ENCODE measurements at regions not wholly inside any gene's neighbourhood (a gene's known extent, or its start where the extent isn't known, plus 50 kb on each side); places are given as distances from the start of the nearest gene placed in this dataset.

DNA sequence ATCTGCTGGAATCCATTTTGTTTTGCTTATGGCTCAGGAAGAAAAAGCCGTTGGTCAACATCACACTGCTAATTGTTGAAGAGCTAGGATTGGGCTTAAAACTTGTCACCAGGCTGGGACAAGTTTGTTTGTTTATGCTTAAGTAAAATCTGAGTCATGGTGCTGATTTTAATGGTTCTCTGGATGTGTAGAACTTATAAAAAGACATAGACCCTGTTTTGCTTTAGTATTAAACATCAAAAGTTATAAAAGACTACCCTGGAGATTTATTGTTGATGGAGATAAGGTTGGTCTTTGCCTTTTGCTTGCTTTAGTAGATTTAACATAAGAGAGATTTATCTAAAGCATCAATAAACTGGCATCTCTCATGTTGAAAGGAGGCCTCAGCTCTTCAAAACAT lies 348.2 kb upstream of the GOLIM4 start:
- TF ChIP-seq, protein P1, sequence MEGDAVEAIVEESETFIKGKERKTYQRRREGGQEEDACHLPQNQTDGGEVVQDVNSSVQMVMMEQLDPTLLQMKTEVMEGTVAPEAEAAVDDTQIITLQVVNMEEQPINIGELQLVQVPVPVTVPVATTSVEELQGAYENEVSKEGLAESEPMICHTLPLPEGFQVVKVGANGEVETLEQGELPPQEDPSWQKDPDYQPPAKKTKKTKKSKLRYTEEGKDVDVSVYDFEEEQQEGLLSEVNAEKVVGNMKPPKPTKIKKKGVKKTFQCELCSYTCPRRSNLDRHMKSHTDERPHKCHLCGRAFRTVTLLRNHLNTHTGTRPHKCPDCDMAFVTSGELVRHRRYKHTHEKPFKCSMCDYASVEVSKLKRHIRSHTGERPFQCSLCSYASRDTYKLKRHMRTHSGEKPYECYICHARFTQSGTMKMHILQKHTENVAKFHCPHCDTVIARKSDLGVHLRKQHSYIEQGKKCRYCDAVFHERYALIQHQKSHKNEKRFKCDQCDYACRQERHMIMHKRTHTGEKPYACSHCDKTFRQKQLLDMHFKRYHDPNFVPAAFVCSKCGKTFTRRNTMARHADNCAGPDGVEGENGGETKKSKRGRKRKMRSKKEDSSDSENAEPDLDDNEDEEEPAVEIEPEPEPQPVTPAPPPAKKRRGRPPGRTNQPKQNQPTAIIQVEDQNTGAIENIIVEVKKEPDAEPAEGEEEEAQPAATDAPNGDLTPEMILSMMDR (conservative IDR thresholded peaks at IDR 0.05): no peak
- TF ChIP-seq ZFX (IDR thresholded peaks at IDR 0.05): no peak
